Transverse colon (tissue), 3 donors: ENCODE measurements at regions not wholly inside any gene's neighbourhood (a gene's known extent, or its start where the extent isn't known, plus 50 kb on each side); places are given as distances from the start of the nearest gene placed in this dataset.

Source experiments
- CTCF ChIP-seq, 5 experiments: fragments of 200-600 bp in 3 of 5; fragments of 450-650 bp in 2 of 5; sonication (generic) in 3 of 5; IDR thresholded peaks; 1 replicate in 2 of 5; 2 replicates in 3 of 5; pipeline ENCODE4 v1.5.1; 2016 to 2017; ENCODE audit warnings: antibody characterized with exemption in 5 of 5, inconsistent platforms in 3 of 5, mild to moderate bottlenecking in 2 of 5, moderate library complexity in 1 of 5
- EP300 ChIP-seq: sonication (generic); formaldehyde crosslinking; IDR thresholded peaks from one replicate; pipeline ENCODE4 v1.6.1; 2017; ENCODE audit warnings: antibody characterized with exemption, low read depth

- TF ChIP-seq CTCF (IDR thresholded peaks at IDR 0.05) (no peak), EP300 (no peak)
These were observed 76.4 kb downstream of the MAGED4 start for GRCh38 chrX:52261125-52261462.
